Endodermal cell (in vitro differentiated cells): ENCODE measurements at regions not wholly inside any gene's neighbourhood (a gene's known extent, or its start where the extent isn't known, plus 50 kb on each side); places are given as distances from the start of the nearest gene placed in this dataset.
A peak's percentile ranks its signal among the peaks of the same experiment; 100 is the strongest.

ENCODE experiments used
- DNase-seq: peaks from one replicate; pipeline ENCODE4 v3.0.0-alpha.2; 2017
- H3K27ac ChIP-seq: 2 replicates; pipeline ENCODE4 v1.5.1; 2013; ENCODE audit warnings: mild to moderate bottlenecking, low read depth, low read length, moderate library complexity
- H3K27me3 ChIP-seq: 2 replicates; pipeline ENCODE4 v1.6.1; 2013; ENCODE audit warnings: mild to moderate bottlenecking, low read length, moderate library complexity; ENCODE audit not compliant: insufficient read depth, control insufficient read depth, poor library complexity, severe bottlenecking
- H3K36me3 ChIP-seq: 2 replicates; pipeline ENCODE4 v1.7.0; 2013; ENCODE audit warnings: mild to moderate bottlenecking, low read length, moderate library complexity; ENCODE audit not compliant: control insufficient read depth, insufficient read depth
- H3K4me1 ChIP-seq: one replicate; pipeline ENCODE4 v1.7.0; 2013; ENCODE audit warnings: low read length; ENCODE audit not compliant: control insufficient read depth, insufficient read depth
- H3K4me3 ChIP-seq: 2 replicates; pipeline ENCODE4 v1.5.1; 2013; ENCODE audit warnings: mild to moderate bottlenecking, low read length, moderate library complexity
- H3K9ac ChIP-seq: 2 replicates; pipeline ENCODE4 v1.6.1; 2013; ENCODE audit warnings: mild to moderate bottlenecking, low read length, moderate library complexity; ENCODE audit not compliant: poor library complexity, severe bottlenecking; ENCODE audit errors: extremely low read depth
- H3K9me3 ChIP-seq: 2 replicates; pipeline ENCODE4 v1.6.1; 2013; ENCODE audit warnings: mild to moderate bottlenecking, low read length, moderate library complexity; ENCODE audit not compliant: control insufficient read depth
- H3K27ac Mint-ChIP-seq: 2 replicates; pipeline ENCODE4 v1.8.0; 2020; ENCODE audit warnings: mixed read lengths
- H3K27me3 Mint-ChIP-seq: 2 replicates; pipeline ENCODE4 v1.8.0; 2021; ENCODE audit warnings: mild to moderate bottlenecking, mixed read lengths; ENCODE audit not compliant: insufficient read depth
- H3K36me3 Mint-ChIP-seq: 2 replicates; pipeline ENCODE4 v1.8.0; 2020; ENCODE audit warnings: low read depth, mixed read lengths
- H3K4me1 Mint-ChIP-seq: 2 replicates; pipeline ENCODE4 v1.8.0; 2020; ENCODE audit warnings: mixed read lengths
- H3K4me3 Mint-ChIP-seq: 2 replicates; pipeline ENCODE4 v1.8.0; 2020; ENCODE audit warnings: mild to moderate bottlenecking, moderate library complexity, mixed read lengths
- H3K9me3 Mint-ChIP-seq: 2 replicates; pipeline ENCODE4 v1.8.0; 2020; ENCODE audit warnings: mild to moderate bottlenecking, mixed read lengths
- CTCF ChIP-seq: fragments of 200-600 bp; sonication (generic); conservative IDR thresholded peaks from 2 replicates; pipeline ENCODE4 v1.5.0; 2021; ENCODE audit warnings: antibody characterized with exemption, mild to moderate bottlenecking
- WGBS, 2 experiments: methylation state at CpG; one replicate each; pipeline versions ENCODE4 v1.1.5 to v1.1.7; 2013; ENCODE audit warnings: missing lambda C conversion rate in 2 of 2, mixed read lengths in 1 of 2; ENCODE audit not compliant: insufficient coverage in 1 of 2, insufficient read length in 1 of 2; 5-methylcytosine and 5-hydroxymethylcytosine counted together

DNA sequence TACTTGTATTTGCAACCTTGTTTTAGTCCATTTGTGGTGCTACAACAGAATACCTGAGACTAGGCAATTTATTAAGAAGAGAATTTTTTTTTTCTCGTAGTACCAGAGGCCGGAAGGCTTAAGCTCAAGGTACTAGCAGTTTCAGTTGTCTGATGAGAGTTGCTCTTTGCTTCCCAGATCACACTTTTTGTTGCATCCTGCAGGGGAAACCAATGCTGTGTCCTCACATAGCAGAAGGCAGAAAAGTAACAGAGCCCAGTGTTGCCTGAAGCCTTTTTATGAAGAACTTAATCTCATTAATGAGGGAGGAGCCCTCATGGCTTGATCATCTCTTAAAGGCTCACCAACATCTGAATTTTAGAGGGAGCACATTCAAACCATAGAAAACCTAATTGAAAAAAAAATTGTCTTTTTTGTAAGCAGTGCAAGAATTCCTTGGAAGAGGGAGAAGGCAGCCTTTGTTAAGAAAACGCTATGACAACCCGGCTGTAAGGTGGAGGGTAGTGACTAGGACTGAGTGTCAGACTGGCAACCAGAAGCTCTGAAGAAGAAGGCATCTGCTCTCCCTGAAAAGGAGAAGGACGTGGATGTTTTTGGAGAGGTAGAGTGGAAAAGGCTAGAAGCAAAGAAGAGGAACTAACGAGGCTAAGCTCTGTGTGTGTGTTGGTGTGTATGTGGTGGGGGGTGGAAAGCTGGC is 1245.3 kb downstream of the ROBO2 start:
- DNase-seq: peak; percentile 48
- H3K36me3 Mint-ChIP-seq: no peaks in the 10 kb centered on the region
- H3K27ac ChIP-seq: no peak overlapping the region

GRCh38 chr3:78287085-78287484 is 1247.2 kb downstream of the ROBO2 start:
- H3K9ac ChIP-seq: no peak overlapping the region
- H3K27me3 Mint-ChIP-seq: no peaks in the 10 kb centered on the region
- H3K27me3 ChIP-seq: no peaks in the 10 kb centered on the region
- H3K36me3 ChIP-seq: no peaks in the 10 kb centered on the region
- no peaks in the 10 kb centered on the region for H3K9me3 Mint-ChIP-seq
- no peak overlapping the region for H3K4me3 ChIP-seq
- no peak overlapping the region for H3K27ac Mint-ChIP-seq
- H3K27ac ChIP-seq: no peak overlapping the region
- no peak overlapping the region for H3K4me3 Mint-ChIP-seq
- TF ChIP-seq CTCF: no peak
- H3K4me1 ChIP-seq: no peaks in the 10 kb centered on the region
- peaks cover 9% of the 10 kb centered on the region for H3K4me1 Mint-ChIP-seq
- no peaks in the 10 kb centered on the region for H3K9me3 ChIP-seq
- H3K36me3 Mint-ChIP-seq: no peaks in the 10 kb centered on the region
- no peak for DNase-seq

More for the DNA sequence above, 1245.3 kb downstream of the ROBO2 start:
- Histone ChIP-seq H3K36me3 (no peaks in the 10 kb centered on the region), H3K9me3 (no peaks in the 10 kb centered on the region), H3K27me3 (no peaks in the 10 kb centered on the region), H3K9ac (no peak overlapping the region), H3K4me1 (no peaks in the 10 kb centered on the region), H3K4me3 (no peak overlapping the region)
- no peaks in the 10 kb centered on the region for H3K9me3 Mint-ChIP-seq
- H3K4me1 Mint-ChIP-seq: peaks cover 9% of the 10 kb centered on the region
- H3K27ac Mint-ChIP-seq: peak overlapping the region; percentile 46
- no peak overlapping the region for H3K4me3 Mint-ChIP-seq
- no peaks in the 10 kb centered on the region for H3K27me3 Mint-ChIP-seq
- peak; percentile 34 for TF ChIP-seq CTCF
- WGBS, 2 experiments: 74 to 82% methylated on average over 6 of the region's 6 CpGs

GRCh38 chr3:78293284-78293683 is 1253.4 kb downstream of the ROBO2 start:
- Histone ChIP-seq H3K9me3 (no peaks in the 10 kb centered on the region), H3K36me3 (no peaks in the 10 kb centered on the region), H3K27me3 (no peaks in the 10 kb centered on the region), H3K4me1 (no peaks in the 10 kb centered on the region), H3K27ac (no peak overlapping the region), H3K9ac (no peak overlapping the region), H3K4me3 (no peak overlapping the region)
- TF ChIP-seq CTCF: no peak
- no peaks in the 10 kb centered on the region for H3K36me3 Mint-ChIP-seq
- DNase-seq: no peak
- no peaks in the 10 kb centered on the region for H3K9me3 Mint-ChIP-seq
- 86 to 92% methylated on average over 2 to 3 of the region's 3 CpGs for WGBS, 2 experiments
- H3K27ac Mint-ChIP-seq: no peak overlapping the region
- no peak overlapping the region for H3K4me3 Mint-ChIP-seq
- no peaks in the 10 kb centered on the region for H3K27me3 Mint-ChIP-seq
- peaks cover 1% of the 10 kb centered on the region for H3K4me1 Mint-ChIP-seq
